Stomach (tissue), 4 donors: ENCODE measurements at regions not wholly inside any gene's neighbourhood (a gene's known extent, or its start where the extent isn't known, plus 50 kb on each side); places are given as distances from the start of the nearest gene placed in this dataset.

Source experiments
- CTCF ChIP-seq, 7 experiments: fragments of 450-650 bp in 4 of 7; fragments of 200-600 bp in 3 of 7; sonication (generic) in 3 of 7; IDR thresholded peaks; one replicate each; pipeline ENCODE4 v1.5.1; 2016 to 2019; ENCODE audit warnings: antibody characterized with exemption in 7 of 7, control low read depth in 2 of 7, mild to moderate bottlenecking in 1 of 7
- POLR2A ChIP-seq, 4 donors: fragments of 450-650 bp; IDR thresholded peaks; one replicate each; pipeline ENCODE4 v1.6.1; 2016; ENCODE audit warnings: antibody characterized with exemption in 4 of 4, control low read depth in 2 of 4, mild to moderate bottlenecking in 1 of 4, moderate library complexity in 1 of 4

GRCh38 chr2:240213226-240213475 lies 72.7 kb upstream of the OTOS start:
- no peak for TF ChIP-seq CTCF (IDR thresholded peaks at IDR 0.05)
- TF ChIP-seq POLR2A (IDR thresholded peaks at IDR 0.05): no peak
